Bone marrow (tissue), 2 donors: ENCODE measurements at regions not wholly inside any gene's neighbourhood (a gene's known extent, or its start where the extent isn't known, plus 50 kb on each side); places are given as distances from the start of the nearest gene placed in this dataset.
"Not testable (repeated sequence)": the region's sequence is repeated elsewhere in the genome, so short reads cannot be mapped to it uniquely, and the experiment has no call there.

Source experiments
- DNase-seq, 2 donors: peaks; one replicate each; lab custom pipeline; 2025; lab: John Stamatoyannopoulos, UW

GRCh38 chr1:38609166-38610025 lies 250.2 kb downstream of the RRAGC start:
- no peak for DNase-seq

GRCh38 chr1:38608202-38608864 lies 251.2 kb downstream of the RRAGC start:
- DNase-seq, result no peak

- DNase-seq, result no peak
These were observed 252.0 kb downstream of the RRAGC start for GRCh38 chr1:38607526-38607925.

GRCh38 chr1:38605063-38605462 lies 254.5 kb downstream of the RRAGC start:
- no peak for DNase-seq

GRCh38 chr1:38603907-38604306 lies 255.7 kb downstream of the RRAGC start:
- DNase-seq, result no peak

GRCh38 chr1:38600905-38601304 lies 258.7 kb downstream of the RRAGC start:
- no peak for DNase-seq

GRCh38 chr1:38600286-38600685 lies 259.3 kb downstream of the RRAGC start:
- DNase-seq, result no peak

GRCh38 chr1:38598118-38598517 lies 261.5 kb downstream of the RRAGC start:
- DNase-seq, result no peak

- no peak for DNase-seq
These were observed 270.5 kb downstream of the RRAGC start for GRCh38 chr1:38589036-38589435.

- no peak for DNase-seq
These were observed 271.8 kb downstream of the RRAGC start for GRCh38 chr1:38587766-38588165.

GRCh38 chr1:38586993-38587646 lies 272.5 kb downstream of the RRAGC start:
- DNase-seq, result no peak

GRCh38 chr1:38585971-38586370 lies 273.6 kb downstream of the RRAGC start:
- DNase-seq, result no peak

- no peak for DNase-seq
These were observed 274.1 kb downstream of the RRAGC start for GRCh38 chr1:38585460-38585859.

GRCh38 chr1:38584448-38585355 lies 274.9 kb downstream of the RRAGC start:
- no peak for DNase-seq

- not testable (repeated sequence) for DNase-seq
These were observed 276.3 kb downstream of the RRAGC start for GRCh38 chr1:38583287-38583686.

- no peak for DNase-seq
These were observed 278.2 kb downstream of the RRAGC start for GRCh38 chr1:38581396-38581795.

- no peak for DNase-seq
These were observed 279.0 kb downstream of the RRAGC start for GRCh38 chr1:38580594-38580993.

GRCh38 chr1:38579056-38579455 lies 280.5 kb downstream of the RRAGC start:
- no peak for DNase-seq

- no peak for DNase-seq
These were observed 281.2 kb downstream of the RRAGC start for GRCh38 chr1:38578271-38578951.

GRCh38 chr1:38577937-38578270 lies 281.7 kb downstream of the RRAGC start:
- no peak for DNase-seq

- no peak for DNase-seq
These were observed 282.2 kb downstream of the RRAGC start for GRCh38 chr1:38577385-38577784.
